Anterior cingulate cortex (tissue), 58 donors: ENCODE measurements at regions not wholly inside any gene's neighbourhood (a gene's known extent, or its start where the extent isn't known, plus 50 kb on each side); places are given as distances from the start of the nearest gene placed in this dataset.

ENCODE experiments used
- DNase-seq, 58 donors: peaks; one replicate each; lab custom pipeline; 2025; lab: John Stamatoyannopoulos, UW

DNA sequence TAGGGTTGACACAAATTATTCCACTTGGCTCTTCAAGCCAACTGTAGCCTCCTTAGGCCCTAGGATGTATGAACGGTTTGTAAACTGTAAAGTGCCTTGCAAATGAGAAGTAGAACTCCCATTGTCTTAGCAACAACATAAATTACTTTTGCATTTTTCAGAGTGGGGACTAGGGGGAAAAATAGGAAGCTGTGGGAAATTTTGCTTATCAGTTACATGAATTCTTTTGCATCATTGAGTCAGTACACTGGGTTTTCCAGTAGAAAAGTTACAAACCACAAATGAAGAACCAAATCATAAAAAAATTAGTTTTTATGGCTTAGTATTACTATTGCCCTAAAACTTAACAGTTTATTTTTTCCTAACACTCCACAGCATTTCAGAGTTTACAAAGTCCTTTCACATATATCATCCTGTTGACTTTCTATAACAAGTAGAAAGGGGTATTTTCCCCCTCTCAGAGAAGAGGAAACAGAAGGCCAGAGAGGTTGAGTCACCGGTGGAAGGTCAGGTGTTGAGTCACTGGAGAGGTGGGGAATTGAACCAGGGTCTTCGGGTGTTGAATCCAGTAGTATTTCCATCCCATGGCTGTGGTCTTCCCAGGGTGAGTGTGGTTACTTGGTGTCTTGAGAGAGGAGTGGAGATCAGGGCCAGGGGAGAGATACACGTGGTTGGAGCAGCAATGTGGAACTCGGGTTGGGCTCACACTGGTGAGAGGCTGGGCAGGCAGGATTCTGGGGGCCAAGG, 71.9 kb upstream of the USP24 start:
- DNase-seq = no peak

DNA sequence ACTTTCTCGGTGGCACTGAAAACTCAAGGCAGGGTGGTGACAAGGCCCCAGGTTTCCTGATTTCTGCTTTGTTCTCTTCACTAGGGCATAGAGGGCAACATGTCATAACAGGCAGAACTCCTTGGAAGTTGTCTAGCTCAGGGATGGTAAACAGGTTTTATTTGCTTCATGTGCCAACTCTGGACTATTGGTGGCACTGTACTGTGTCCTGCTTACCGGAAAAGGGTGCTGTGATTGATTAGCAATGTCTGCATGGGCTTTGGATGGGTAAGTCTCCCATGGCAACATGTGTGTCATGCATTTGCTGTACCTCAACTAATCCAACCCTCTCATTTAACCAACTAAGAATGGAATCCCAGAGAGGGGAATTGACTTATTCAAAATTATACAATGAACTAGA, 70.7 kb upstream of the USP24 start:
- no peak for DNase-seq

- peak in 15 of 58 donors; percentile 1 to 34 (median 9) for DNase-seq
Observed at GRCh38 chr1:55284856-55285255, 69.7 kb upstream of the USP24 start.

DNA sequence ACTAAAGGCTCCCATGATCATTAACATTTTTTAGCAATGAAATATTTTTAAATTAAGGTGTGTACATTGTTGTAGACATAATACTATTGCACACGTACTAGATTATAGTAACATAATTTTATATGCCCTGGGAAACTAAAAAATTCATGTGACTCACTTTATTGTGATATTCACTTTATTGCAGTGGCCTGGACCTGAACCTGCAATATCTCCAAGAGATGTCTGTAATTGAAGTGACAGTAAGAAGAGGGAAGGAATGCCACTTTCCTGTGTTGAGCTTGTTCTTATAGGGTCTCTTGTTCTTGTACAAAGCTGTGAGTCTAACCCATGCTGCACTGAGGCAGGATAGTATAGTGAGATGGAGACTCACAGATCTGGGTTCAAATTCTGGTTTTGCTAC, 66.9 kb upstream of the USP24 start:
- DNase-seq = no peak

GRCh38 chr1:55280731-55281130, 65.6 kb upstream of the USP24 start:
- DNase-seq = no peak

DNA sequence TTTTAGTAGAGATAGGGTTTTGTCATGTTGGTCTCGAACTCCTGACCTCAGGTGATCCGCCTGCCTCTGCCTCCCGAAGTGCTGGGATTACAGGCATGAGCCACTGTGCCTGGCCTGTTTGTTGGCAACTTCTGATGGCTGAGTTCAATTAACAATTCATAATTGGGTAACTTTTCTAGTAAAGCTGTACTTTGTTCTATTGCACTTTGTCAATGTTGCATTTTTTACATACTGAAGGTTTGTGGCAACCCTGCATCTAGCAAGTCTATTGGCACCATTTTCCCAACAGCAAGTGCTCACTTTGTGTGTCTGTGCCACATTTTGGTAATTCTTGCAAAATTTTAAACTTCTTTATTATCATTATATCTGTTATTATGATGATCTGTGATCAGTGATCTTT, 64.5 kb upstream of the USP24 start:
- no peak for DNase-seq

GRCh38 chr1:55278378-55278777, 63.2 kb upstream of the USP24 start:
- DNase-seq = no peak

- DNase-seq = peak in 55 of 58 donors; percentile 8 to 84 (median 60)
Observed at GRCh38 chr1:55277377-55278130, 62.4 kb upstream of the USP24 start.

GRCh38 chr1:55276671-55277376, 61.7 kb upstream of the USP24 start:
- DNase-seq = peak in 40 of 58 donors; percentile 3 to 74 (median 27)

DNA sequence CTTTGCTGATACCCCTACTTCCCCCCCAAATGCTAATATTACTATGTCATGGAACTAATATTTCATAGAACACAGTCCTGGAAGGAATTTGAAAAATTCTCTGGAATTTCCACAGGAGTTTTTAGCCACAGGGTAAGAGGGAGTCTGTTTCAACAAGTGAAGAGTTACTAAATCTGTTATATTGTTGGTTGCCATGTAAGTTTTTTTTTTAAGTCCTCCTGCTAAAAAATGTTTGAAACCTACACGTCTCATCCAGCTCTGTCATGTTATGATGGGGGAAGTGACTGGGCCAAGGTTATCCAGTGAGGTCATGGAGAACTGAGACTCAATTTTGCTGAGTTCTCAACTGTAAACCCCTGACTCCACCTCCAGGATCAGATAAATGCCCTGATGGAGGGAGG, 60.8 kb upstream of the USP24 start:
- no peak for DNase-seq

- DNase-seq = peak in 52 of 58 donors; percentile 8 to 90 (median 52)
Observed at GRCh38 chr1:55275151-55275748, 60.1 kb upstream of the USP24 start.

DNA sequence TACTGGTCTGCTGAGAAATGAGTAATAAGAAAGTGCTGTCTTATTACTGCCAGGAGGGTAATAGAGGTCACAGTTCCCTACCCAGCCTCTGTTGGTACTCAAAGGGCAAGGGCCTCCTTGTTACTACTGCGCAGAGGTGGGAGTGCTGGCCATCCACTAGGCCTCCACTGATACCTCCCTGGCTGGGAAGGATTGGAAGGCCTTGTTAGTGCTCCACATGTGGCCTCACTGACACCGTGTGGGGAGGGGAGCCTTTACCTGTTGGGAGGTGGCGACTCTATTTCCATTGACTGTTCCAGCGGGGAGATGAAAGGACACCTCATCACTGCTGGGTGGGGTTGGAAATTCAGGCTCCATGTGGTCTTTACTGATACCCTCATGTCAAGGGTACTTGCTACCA, 57.8 kb upstream of the USP24 start:
- no peak for DNase-seq
